Transverse colon (tissue), 4 donors: ENCODE measurements at regions not wholly inside any gene's neighbourhood (a gene's known extent, or its start where the extent isn't known, plus 50 kb on each side); places are given as distances from the start of the nearest gene placed in this dataset.

Source experiments
- DNase-seq: peaks from one replicate; pipeline ENCODE4 v3.0.0-alpha.2; 2019
- H3K27ac ChIP-seq, 4 donors: fragments of 200-600 bp; sonication (generic); 2 replicates each; pipeline ENCODE4 v1.5.1; 2016 to 2018; ENCODE audit warnings: inconsistent platforms in 4 of 4
- H3K27me3 ChIP-seq: fragments of 200-600 bp; sonication (generic); 2 replicates; pipeline ENCODE4 v1.5.1; 2017; ENCODE audit warnings: inconsistent platforms
- H3K36me3 ChIP-seq, 4 donors: fragments of 200-600 bp; sonication (generic); 2 replicates each; pipeline ENCODE4 v1.5.1; 2017 to 2019; ENCODE audit warnings: inconsistent platforms in 4 of 4
- H3K4me1 ChIP-seq, 4 donors: fragments of 200-600 bp; sonication (generic); 2 replicates each; pipeline ENCODE4 v1.5.1; 2017 to 2020; ENCODE audit warnings: inconsistent platforms in 4 of 4
- H3K4me3 ChIP-seq, 4 donors: fragments of 200-600 bp; sonication (generic); 1 replicate in 1 of 4; 2 replicates in 3 of 4; pipeline versions ENCODE4 v1.5.1 to v1.6.1; 2017 to 2019; ENCODE audit warnings: inconsistent platforms in 4 of 4
- H3K9me3 ChIP-seq, 2 donors: fragments of 200-600 bp; sonication (generic); 2 replicates each; pipeline ENCODE4 v1.5.1; 2017 to 2019; ENCODE audit warnings: inconsistent platforms in 2 of 2
- EP300 ChIP-seq: sonication (generic); formaldehyde crosslinking; IDR thresholded peaks from one replicate; pipeline ENCODE4 v1.6.1; 2017; ENCODE audit warnings: antibody characterized with exemption, low read depth
- POLR2A ChIP-seq: fragments of 450-650 bp; IDR thresholded peaks from one replicate; pipeline ENCODE4 v1.6.1; 2016; ENCODE audit warnings: antibody characterized with exemption, mild to moderate bottlenecking, moderate library complexity
- POLR2AphosphoS5 ChIP-seq, 3 donors: sonication (generic); formaldehyde crosslinking; IDR thresholded peaks; one replicate each; pipeline ENCODE4 v1.6.1; 2016; ENCODE audit warnings: antibody characterized with exemption in 3 of 3
- WGBS, 2 donors: methylation state at CpG; one replicate each; pipeline ENCODE4 v1.1.5; 2018; ENCODE audit warnings: low coverage in 1 of 2; 5-methylcytosine and 5-hydroxymethylcytosine counted together
- in situ Hi-C, 4 donors: fragments of 200-750 bp; cut with MboI; loops; one replicate each; pipeline versions ENCODE4 v1.15.0 to v1.15.1; 2017; ENCODE audit warnings: low sequenced_read_pairs in 3 of 4, low pct_ligation_motif_present in 1 of 4, low pct_unique_long_range_greater_than_20kb in 1 of 4
- intact Hi-C: fragments of 100-400 bp; cut with DNase I; formaldehyde crosslinking; loops from one replicate; pipeline ENCODE4 v1.15.1; 2023; ENCODE audit warnings: low total_unique reads
- TF ChIP-seq, protein P1 (sequence below), 5 experiments: fragments of 200-600 bp in 3 of 5; fragments of 450-650 bp in 2 of 5; sonication (generic) in 3 of 5; IDR thresholded peaks; 1 replicate in 2 of 5; 2 replicates in 3 of 5; pipeline ENCODE4 v1.5.1; 2016 to 2017; ENCODE audit warnings: antibody characterized with exemption in 5 of 5, inconsistent platforms in 3 of 5, mild to moderate bottlenecking in 2 of 5, moderate library complexity in 1 of 5

DNA sequence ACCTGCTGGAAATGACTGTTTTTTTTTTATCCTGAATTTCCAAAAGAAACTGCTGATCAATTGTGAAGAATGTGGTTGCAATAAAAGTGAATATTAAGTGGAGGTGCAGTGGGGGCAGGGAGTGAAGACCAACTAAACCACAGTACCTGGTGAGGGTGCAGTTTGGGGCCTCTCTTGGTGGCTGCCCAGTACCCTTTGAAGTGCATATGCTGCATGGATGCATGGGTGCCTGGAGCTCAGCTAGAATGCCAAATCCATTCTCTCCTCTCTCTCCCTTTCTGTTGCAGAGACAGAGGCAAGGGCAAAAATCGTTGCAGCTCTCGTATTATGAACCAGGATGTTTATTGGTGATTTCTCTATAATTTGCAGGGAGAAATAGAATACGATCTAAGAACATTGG lies 420.5 kb upstream of the ONECUT1 start:
- Histone ChIP-seq H3K27ac (no peak overlapping the region), H3K4me1 (no peaks in the 10 kb centered on the region), H3K9me3 (no peaks in the 10 kb centered on the region), H3K4me3 (no peak overlapping the region), H3K27me3 (no peaks in the 10 kb centered on the region), H3K36me3 (no peaks in the 10 kb centered on the region)
- 68 to 75% methylated on average over 3 of the region's 3 CpGs for WGBS, 2 donors
- intact Hi-C loops (no loop called here), in situ Hi-C loops (loop anchor here in 1 of 4 donors (25.0 kb wide), 1 partner anchor 398 kb away; no protein-coding TSS in a partner anchor)
- no peak for DNase-seq
- TF ChIP-seq POLR2AphosphoS5 (IDR thresholded peaks at IDR 0.05) (no peak), POLR2A (no peak), EP300 (no peak)

DNA sequence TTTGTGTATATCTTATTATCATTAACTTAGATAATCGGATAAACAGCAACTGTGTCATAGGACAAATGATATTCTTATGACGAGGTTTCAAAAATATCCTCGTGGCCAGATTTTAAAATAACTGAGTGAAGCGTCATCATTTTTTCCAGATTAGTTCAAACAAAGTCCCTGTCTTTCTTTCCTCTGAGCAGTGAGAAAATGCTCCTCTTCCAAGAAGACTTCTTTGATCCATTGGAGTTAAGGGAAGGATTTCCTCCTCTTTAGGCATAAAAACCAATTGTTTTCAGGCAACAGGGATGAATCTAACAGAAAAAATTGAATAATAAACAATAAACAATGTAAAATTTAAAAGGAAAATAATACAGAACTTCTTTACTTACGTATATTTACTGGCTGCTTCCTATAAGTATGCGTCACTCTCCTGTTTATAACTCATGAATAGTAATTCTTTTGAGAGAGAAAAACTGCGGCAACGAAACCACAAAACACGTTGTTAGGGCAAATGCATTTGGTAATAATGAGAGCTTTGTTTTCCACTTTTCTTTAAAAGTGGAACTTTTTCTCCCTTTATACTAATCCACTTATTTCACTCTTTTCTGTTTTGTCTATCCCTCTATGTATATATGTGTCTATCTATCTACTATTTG lies 419.4 kb upstream of the ONECUT1 start:
- H3K4me3 ChIP-seq = no peak overlapping the region
- WGBS, 2 donors = 84 to 85% methylated on average over 8 to 9 of the region's 9 CpGs
- H3K27me3 ChIP-seq = no peaks in the 10 kb centered on the region
- H3K27ac ChIP-seq = no peak overlapping the region
- no peaks in the 10 kb centered on the region for H3K9me3 ChIP-seq
- TF ChIP-seq EP300 (no peak), POLR2AphosphoS5 (IDR thresholded peaks at IDR 0.05) (no peak)
- TF ChIP-seq, protein P1, sequence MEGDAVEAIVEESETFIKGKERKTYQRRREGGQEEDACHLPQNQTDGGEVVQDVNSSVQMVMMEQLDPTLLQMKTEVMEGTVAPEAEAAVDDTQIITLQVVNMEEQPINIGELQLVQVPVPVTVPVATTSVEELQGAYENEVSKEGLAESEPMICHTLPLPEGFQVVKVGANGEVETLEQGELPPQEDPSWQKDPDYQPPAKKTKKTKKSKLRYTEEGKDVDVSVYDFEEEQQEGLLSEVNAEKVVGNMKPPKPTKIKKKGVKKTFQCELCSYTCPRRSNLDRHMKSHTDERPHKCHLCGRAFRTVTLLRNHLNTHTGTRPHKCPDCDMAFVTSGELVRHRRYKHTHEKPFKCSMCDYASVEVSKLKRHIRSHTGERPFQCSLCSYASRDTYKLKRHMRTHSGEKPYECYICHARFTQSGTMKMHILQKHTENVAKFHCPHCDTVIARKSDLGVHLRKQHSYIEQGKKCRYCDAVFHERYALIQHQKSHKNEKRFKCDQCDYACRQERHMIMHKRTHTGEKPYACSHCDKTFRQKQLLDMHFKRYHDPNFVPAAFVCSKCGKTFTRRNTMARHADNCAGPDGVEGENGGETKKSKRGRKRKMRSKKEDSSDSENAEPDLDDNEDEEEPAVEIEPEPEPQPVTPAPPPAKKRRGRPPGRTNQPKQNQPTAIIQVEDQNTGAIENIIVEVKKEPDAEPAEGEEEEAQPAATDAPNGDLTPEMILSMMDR (IDR thresholded peaks at IDR 0.05) = no peak
- in situ Hi-C loops = loop anchor here in 1 of 4 donors (25.0 kb wide), 1 partner anchor 397 kb away; no protein-coding TSS in a partner anchor
- H3K4me1 ChIP-seq = no peaks in the 10 kb centered on the region
- no peak for DNase-seq
- intact Hi-C loops = no loop called here
- no peaks in the 10 kb centered on the region for H3K36me3 ChIP-seq

DNA sequence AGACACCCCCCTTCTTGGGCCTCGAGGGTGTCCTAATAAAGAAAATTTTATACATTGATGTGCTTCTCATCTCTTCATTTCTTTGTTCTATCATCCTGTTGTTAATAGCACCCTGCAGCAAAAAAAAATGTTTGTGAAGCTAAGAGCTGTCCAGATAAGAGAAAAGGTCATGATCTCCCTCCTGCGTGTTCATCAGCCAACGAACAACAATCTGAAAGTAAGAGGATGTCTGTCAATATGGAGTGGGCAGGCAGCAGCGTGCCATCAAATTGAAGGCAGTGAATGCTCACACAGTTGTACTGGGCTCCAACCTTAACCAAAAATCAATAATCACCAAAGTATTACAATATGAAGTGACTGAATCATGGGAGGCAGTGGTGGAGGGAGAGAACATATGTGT lies 418.6 kb upstream of the ONECUT1 start:
- 28 to 53% methylated on average over 3 to 4 of the region's 4 CpGs for WGBS, 2 donors
- no peak for DNase-seq
- Histone ChIP-seq H3K36me3 (no peaks in the 10 kb centered on the region), H3K9me3 (no peaks in the 10 kb centered on the region), H3K4me1 (no peaks in the 10 kb centered on the region), H3K27me3 (no peaks in the 10 kb centered on the region), H3K27ac (no peak overlapping the region), H3K4me3 (no peak overlapping the region)
- in situ Hi-C loops = loop anchor here in 1 of 4 donors (25.0 kb wide), 1 partner anchor 396 kb away; no protein-coding TSS in a partner anchor
- TF ChIP-seq POLR2AphosphoS5 (IDR thresholded peaks at IDR 0.05) (no peak), EP300 (no peak), POLR2A (no peak)
- TF ChIP-seq, protein P1 (IDR thresholded peaks at IDR 0.05) = no peak
- intact Hi-C loops = no loop called here

DNA sequence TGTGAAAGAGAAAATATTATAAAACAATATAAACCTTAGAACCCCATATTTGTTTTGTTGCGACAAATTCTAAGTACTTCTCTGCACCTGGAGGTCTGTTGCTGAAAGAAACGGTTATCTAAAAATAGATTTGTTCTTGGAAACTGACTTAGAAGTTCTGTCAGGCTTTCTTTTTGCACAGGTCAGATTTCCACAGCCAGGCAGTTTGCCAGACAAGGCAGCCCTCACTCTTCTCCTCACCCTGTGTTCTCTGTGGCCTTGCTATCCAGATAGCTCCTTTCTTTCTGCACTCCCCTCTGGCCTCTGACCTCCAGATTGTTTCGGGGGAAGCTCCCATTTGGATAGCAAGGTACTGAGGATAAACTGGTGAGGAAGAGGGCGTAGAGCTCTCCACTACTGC lies 413.3 kb upstream of the ONECUT1 start:
- Histone ChIP-seq H3K4me3 (no peak overlapping the region), H3K27ac (no peak overlapping the region), H3K9me3 (no peaks in the 10 kb centered on the region), H3K27me3 (peaks cover 4% of the 10 kb centered on the region), H3K4me1 (no peaks in the 10 kb centered on the region), H3K36me3 (no peaks in the 10 kb centered on the region)
- DNase-seq = no peak
- TF ChIP-seq POLR2AphosphoS5 (IDR thresholded peaks at IDR 0.05) (no peak), POLR2A (no peak), EP300 (no peak)
- TF ChIP-seq, protein P1 (IDR thresholded peaks at IDR 0.05) = no peak
- WGBS, 2 donors = 40 to 56% methylated on average over 4 of the region's 4 CpGs
- intact Hi-C loops (no loop called here), in situ Hi-C loops (loop anchor here in 1 of 4 donors (25.0 kb wide), 1 partner anchor 391 kb away; no protein-coding TSS in a partner anchor)

DNA sequence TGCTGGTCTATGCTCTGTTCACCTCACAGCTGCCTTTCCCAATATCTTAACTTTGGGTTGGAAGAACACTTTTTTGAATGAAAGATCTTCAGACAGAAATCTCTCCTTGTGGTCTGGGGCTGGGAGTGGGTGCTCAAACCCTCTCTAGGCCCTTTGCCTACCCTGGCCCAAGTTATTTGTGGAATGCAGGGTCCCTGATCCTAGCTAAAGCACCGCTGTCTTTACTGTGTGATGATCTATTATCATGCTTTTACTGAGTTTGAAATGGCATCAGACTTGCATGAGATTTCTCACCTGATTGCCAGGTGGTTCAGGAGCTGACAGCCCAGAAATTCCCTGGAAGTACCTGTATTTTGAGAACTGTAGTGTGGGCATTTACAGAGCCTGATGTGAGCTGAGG lies 412.7 kb upstream of the ONECUT1 start:
- peaks cover 8% of the 10 kb centered on the region for H3K27me3 ChIP-seq
- no peaks in the 10 kb centered on the region for H3K4me1 ChIP-seq
- H3K4me3 ChIP-seq = no peak overlapping the region
- intact Hi-C loops (no loop called here), in situ Hi-C loops (loop anchor here in 1 of 4 donors (25.0 kb wide), 1 partner anchor 391 kb away; no protein-coding TSS in a partner anchor)
- H3K27ac ChIP-seq = no peak overlapping the region
- no peaks in the 10 kb centered on the region for H3K36me3 ChIP-seq
- H3K9me3 ChIP-seq = no peaks in the 10 kb centered on the region
- WGBS, 2 donors = 65 to 75% methylated on average over 1 of the region's 1 CpG
- no peak for DNase-seq
- TF ChIP-seq, protein P1 (IDR thresholded peaks at IDR 0.05) = no peak
- TF ChIP-seq POLR2AphosphoS5 (IDR thresholded peaks at IDR 0.05) = no peak
- TF ChIP-seq POLR2A = no peak
- no peak for TF ChIP-seq EP300
